ENCODE measurements at regions not wholly inside any gene's neighbourhood (a gene's known extent, or its start where the extent isn't known, plus 50 kb on each side); places are given as distances from the start of the nearest gene placed in this dataset.
"Not testable (repeated sequence)": the region's sequence is repeated elsewhere in the genome, so short reads cannot be mapped to it uniquely, and the experiment has no call there.

GRCh38 chr4:94141001-94141400 lies 66.7 kb upstream of the SMARCAD1 start:
- DNase-seq (ENCODE audit: insufficient read length, low spot score) (no peak), FAIRE-seq (no peak)

- not testable (repeated sequence) for FAIRE-seq; DNase-seq (ENCODE audit: insufficient read length, low spot score)
These were observed 59.6 kb upstream of the SMARCAD1 start for GRCh38 chr4:94148052-94148451.

GRCh38 chr4:94152466-94152865 lies 55.2 kb upstream of the SMARCAD1 start:
- FAIRE-seq (no peak), DNase-seq (ENCODE audit: insufficient read length, low spot score) (no peak)

- DNase-seq (ENCODE audit: insufficient read length, low spot score); FAIRE-seq: not testable (repeated sequence)
These were observed 52.3 kb upstream of the SMARCAD1 start for GRCh38 chr4:94155404-94155803.

- no peak for DNase-seq (ENCODE audit: insufficient read length, low spot score)
- no peak for FAIRE-seq
These were observed 50.8 kb upstream of the SMARCAD1 start for GRCh38 chr4:94156826-94157225.

Measured in HTR-8/SVneo (cell line).